ENCODE measurements at regions not wholly inside any gene's neighbourhood (a gene's known extent, or its start where the extent isn't known, plus 50 kb on each side); places are given as distances from the start of the nearest gene placed in this dataset.
"Not testable (repeated sequence)": the region's sequence is repeated elsewhere in the genome, so short reads cannot be mapped to it uniquely, and the experiment has no call there.

DNA sequence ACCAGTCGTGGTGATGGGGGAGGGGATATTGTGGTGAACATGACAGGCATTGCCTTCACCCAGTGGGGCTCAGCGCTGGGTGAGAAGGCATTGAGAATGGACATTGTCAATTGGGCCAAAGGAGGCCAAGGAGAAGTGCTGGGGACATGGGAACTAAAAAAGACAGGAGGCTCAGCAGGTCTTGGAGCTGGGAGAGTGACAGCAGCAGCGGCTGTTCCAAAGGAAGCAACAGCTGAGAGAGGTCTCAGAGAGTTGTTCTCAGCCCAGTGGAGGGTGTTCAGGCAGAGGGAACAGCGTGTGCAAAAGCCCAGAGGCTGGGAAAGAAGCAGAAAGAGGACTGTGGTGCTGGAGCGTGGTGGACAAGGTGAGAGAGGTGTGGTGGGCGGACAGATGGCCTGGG, 56.6 kb upstream of the ASNS start:
- CTCF ChIA-PET; H3K27ac ChIP-seq; DNase-seq (ENCODE audit: low read depth in 1 of 2, low spot score in 1 of 2); H3K9me3 ChIP-seq; H3K4me1 ChIP-seq; ATAC-seq; FAIRE-seq; H3K4me3 ChIP-seq; POLR2A ChIA-PET: not testable (repeated sequence)
- WGBS (ENCODE audit: missing lambda C conversion rate), result 75% methylated on average over 6 of the region's 6 CpGs
- H3K4me2 ChIP-seq, result peak overlapping the region; percentile 92; the same call in 2 of the 3 replicates

DNA sequence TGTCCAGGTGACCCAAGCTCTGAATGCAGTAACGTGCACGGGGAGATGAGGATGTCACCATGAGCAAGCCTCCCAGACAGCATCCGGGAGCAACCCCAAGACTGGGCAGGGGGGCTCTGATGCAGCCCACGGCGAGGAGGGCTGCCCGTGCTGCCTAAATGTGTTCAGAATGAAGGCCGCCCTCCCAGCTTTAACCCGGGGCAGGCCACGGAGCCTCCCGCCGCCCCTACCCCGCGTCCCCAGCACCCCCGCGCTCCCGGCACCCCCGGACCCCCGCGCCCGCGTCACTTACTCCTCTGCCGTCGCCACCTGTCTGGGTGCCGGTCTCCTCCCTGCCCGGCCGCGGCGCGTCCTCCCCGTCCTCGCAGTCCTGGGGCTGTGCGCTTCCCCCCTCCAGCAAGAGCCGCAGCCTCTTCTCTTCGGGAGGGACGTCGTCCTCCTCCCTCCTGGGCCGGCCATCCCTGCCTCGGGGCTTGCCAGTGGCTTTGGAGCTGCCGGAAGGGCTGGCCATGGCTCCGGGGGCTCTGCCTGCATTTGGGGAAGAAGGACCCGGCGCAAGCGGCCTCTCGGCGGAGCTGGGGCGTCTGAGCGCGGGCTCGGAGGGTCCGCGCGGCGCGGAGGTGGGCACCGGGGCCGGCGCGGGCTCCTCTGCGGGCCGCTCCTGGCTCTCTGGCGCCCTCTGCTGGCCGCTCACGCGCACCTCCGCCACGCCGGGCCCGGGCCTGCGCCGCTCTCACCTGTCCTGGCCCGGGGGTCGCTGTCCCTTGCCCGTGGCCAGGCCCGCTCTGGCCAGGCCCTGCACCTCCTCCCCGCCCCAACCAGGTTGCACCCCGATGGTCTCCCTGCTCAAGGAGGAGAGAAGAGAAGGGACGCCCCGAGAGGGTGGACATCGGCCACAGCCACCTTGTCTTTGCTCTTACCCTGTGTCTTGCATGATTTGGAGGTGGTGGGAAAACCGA, 55.9 kb upstream of the ASNS start:
- peak; percentile 74 to 99 for ATAC-seq
- FAIRE-seq, result not testable (repeated sequence)
- CTCF ChIA-PET, result interaction anchor here (0.7 to 1.2 kb wide), 5 partner anchors 27 to 76 kb away, joined by 3 to 4 read pairs (median 3); partner anchors contain the start of gene ASNS

More for the DNA sequence above, 55.9 kb upstream of the ASNS start:
- DNase-seq (ENCODE audit: low read depth in 1 of 2, low spot score in 1 of 2), result peak; percentile 28 to 31
- H3K4me1 ChIP-seq, H3K9me3 ChIP-seq, POLR2A ChIA-PET: not testable (repeated sequence)
- peak overlapping the region; percentile 54 to 88; a peak in 4 of 6 replicates for H3K27ac ChIP-seq
- TF ChIP-seq SMC3 (IDR thresholded peaks at IDR 0.05), result peak; percentile 59
- TF ChIP-seq, protein P1, sequence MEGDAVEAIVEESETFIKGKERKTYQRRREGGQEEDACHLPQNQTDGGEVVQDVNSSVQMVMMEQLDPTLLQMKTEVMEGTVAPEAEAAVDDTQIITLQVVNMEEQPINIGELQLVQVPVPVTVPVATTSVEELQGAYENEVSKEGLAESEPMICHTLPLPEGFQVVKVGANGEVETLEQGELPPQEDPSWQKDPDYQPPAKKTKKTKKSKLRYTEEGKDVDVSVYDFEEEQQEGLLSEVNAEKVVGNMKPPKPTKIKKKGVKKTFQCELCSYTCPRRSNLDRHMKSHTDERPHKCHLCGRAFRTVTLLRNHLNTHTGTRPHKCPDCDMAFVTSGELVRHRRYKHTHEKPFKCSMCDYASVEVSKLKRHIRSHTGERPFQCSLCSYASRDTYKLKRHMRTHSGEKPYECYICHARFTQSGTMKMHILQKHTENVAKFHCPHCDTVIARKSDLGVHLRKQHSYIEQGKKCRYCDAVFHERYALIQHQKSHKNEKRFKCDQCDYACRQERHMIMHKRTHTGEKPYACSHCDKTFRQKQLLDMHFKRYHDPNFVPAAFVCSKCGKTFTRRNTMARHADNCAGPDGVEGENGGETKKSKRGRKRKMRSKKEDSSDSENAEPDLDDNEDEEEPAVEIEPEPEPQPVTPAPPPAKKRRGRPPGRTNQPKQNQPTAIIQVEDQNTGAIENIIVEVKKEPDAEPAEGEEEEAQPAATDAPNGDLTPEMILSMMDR (IDR thresholded peaks at IDR 0.05), result peak; percentile 76
- TF ChIP-seq RAD21 (conservative IDR thresholded peaks at IDR 0.05 in 1 of 2, IDR thresholded peaks at IDR 0.05 in 1 of 2), result peak; percentile 26 to 61; a peak in 4 of 5 replicates
- H3K4me3 ChIP-seq, result peak overlapping the region; percentile 55
- peak overlapping the region; percentile 92 for H3K4me2 ChIP-seq
- 16% methylated on average over 5 of the region's 80 CpGs for WGBS (ENCODE audit: missing lambda C conversion rate)

All from A549 (cell line).